ENCODE measurements at regions not wholly inside any gene's neighbourhood (a gene's known extent, or its start where the extent isn't known, plus 50 kb on each side); places are given as distances from the start of the nearest gene placed in this dataset.

DNA sequence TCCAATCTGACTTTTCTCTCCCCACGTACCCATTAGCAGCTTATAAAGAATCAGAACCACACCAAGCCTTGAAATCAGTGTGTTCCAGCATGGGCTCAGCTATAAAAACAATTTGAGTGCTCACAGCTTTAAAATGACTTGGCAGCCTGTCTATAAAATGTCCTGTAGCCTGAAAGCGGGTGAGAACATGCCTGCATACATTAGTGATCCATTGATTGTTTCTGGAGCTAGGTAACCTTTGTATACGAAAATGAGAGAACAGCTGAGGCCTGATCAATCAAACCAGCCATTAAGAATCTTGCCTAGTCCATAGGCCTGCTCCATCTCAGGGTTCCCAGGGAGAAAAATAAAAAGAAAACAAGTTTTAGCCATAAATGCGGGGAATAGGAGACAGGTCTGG, 245.8 kb upstream of the SULF2 start:
- no peaks in the 10 kb centered on the region for H3K36me3 ChIP-seq (ENCODE audit: insufficient read depth, low read length, poor library complexity, severe bottlenecking)
- H3K4me3 ChIP-seq (ENCODE audit: low read depth, low read length, poor library complexity, severe bottlenecking) = no peak overlapping the region
- no peaks in the 10 kb centered on the region for H3K27me3 ChIP-seq (replicated peaks; ENCODE audit: insufficient read depth, low read depth, low read length, poor library complexity)
- no peaks in the 10 kb centered on the region for H3K9me3 ChIP-seq (ENCODE audit: low read depth, low read length, poor library complexity, severe bottlenecking)
- DNase-seq (ENCODE audit: low spot score) = no peak
- intact Hi-C loops (cut with micrococcal nuclease; ENCODE audit: unreplicated experiment) = no loop called here
- BruUV-seq (replicated peaks) = no TSS peak
- no peaks in the 10 kb centered on the region for H3K4me1 ChIP-seq (ENCODE audit: insufficient read depth, low read length, poor library complexity, severe bottlenecking)
- H3K27ac ChIP-seq (ENCODE audit: low read depth, low read length, poor library complexity, severe bottlenecking) = no peak overlapping the region
- ChIA-PET POLR2A (ENCODE audit: low non-redundant PET) (no interaction called here), CTCF (no interaction called here)
- no peak for TF ChIP-seq EZH2 (IDR thresholded peaks at IDR 0.05; ENCODE audit: borderline replicate concordance, low read depth, low read length, poor library complexity, severe bottlenecking)
- TF ChIP-seq, protein P1, sequence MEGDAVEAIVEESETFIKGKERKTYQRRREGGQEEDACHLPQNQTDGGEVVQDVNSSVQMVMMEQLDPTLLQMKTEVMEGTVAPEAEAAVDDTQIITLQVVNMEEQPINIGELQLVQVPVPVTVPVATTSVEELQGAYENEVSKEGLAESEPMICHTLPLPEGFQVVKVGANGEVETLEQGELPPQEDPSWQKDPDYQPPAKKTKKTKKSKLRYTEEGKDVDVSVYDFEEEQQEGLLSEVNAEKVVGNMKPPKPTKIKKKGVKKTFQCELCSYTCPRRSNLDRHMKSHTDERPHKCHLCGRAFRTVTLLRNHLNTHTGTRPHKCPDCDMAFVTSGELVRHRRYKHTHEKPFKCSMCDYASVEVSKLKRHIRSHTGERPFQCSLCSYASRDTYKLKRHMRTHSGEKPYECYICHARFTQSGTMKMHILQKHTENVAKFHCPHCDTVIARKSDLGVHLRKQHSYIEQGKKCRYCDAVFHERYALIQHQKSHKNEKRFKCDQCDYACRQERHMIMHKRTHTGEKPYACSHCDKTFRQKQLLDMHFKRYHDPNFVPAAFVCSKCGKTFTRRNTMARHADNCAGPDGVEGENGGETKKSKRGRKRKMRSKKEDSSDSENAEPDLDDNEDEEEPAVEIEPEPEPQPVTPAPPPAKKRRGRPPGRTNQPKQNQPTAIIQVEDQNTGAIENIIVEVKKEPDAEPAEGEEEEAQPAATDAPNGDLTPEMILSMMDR (conservative IDR thresholded peaks at IDR 0.05; ENCODE audit: low read depth, low read length) = no peak

DNA sequence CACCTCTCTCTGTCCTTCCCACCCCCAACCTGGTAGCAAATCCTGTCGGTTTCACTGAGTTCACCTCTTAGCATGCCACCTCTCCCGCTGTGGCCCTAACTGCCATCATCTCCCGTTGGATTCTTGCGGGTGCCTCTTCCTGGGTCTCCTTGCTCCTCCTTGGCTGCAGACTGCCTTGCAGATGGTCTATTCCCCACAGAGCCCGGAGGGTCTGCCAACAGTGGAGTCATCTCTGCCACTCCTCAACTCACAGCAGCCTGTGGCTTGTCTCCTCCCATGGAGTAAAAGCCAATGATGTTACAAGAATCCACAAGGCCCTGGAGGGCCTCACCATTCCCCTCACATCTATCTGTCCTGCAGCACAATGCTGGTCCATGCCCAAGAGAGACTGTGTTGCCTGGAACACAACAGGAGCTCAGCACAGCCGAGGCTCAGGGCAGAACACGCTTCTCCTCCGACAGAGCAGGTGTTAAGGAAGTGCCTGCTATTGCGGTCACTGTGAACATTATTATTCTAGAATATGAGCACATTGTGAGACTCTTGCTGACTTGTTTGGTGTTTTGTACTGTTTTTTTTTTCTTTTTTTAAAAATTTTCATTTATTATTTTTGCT, 241.8 kb upstream of the SULF2 start:
- Histone ChIP-seq H3K4me3 (ENCODE audit: low read depth, low read length, poor library complexity, severe bottlenecking) (no peak overlapping the region), H3K4me1 (ENCODE audit: insufficient read depth, low read length, poor library complexity, severe bottlenecking) (no peaks in the 10 kb centered on the region), H3K36me3 (ENCODE audit: insufficient read depth, low read length, poor library complexity, severe bottlenecking) (no peaks in the 10 kb centered on the region), H3K27ac (ENCODE audit: low read depth, low read length, poor library complexity, severe bottlenecking) (no peak overlapping the region), H3K27me3 (replicated peaks; ENCODE audit: insufficient read depth, low read depth, low read length, poor library complexity) (no peaks in the 10 kb centered on the region), H3K9me3 (ENCODE audit: low read depth, low read length, poor library complexity, severe bottlenecking) (no peaks in the 10 kb centered on the region)
- ChIA-PET POLR2A (ENCODE audit: low non-redundant PET) (no interaction called here), CTCF (no interaction called here)
- DNase-seq (ENCODE audit: low spot score) = no peak
- intact Hi-C loops (cut with micrococcal nuclease; ENCODE audit: unreplicated experiment) = no loop called here
- TF ChIP-seq, protein P1 (conservative IDR thresholded peaks at IDR 0.05; ENCODE audit: low read depth, low read length) = no peak
- TF ChIP-seq EZH2 (IDR thresholded peaks at IDR 0.05; ENCODE audit: borderline replicate concordance, low read depth, low read length, poor library complexity, severe bottlenecking) = no peak
- no TSS peak for BruUV-seq (replicated peaks)

DNA sequence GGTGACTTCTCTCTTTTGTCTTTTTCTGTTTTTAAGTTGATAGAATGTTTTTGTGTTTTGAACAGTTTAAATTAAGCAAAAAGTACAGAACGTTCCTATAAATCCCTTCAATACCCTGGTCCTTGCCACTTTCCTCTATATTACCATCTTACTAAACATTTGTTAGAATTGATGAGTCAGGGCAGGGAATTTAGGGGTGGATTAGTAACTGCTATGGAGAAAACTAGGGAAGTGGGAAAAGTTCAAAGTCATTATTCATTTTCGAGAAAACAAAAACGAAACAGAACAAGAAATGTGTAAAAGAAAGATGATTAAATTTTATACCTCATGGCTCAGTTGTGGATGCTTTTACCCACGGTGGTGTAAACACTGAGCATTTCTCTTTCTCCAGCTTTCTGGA, 240.4 kb upstream of the SULF2 start:
- no peak for DNase-seq (ENCODE audit: low spot score)
- Histone ChIP-seq H3K36me3 (ENCODE audit: insufficient read depth, low read length, poor library complexity, severe bottlenecking) (no peaks in the 10 kb centered on the region), H3K27ac (ENCODE audit: low read depth, low read length, poor library complexity, severe bottlenecking) (no peak overlapping the region), H3K4me3 (ENCODE audit: low read depth, low read length, poor library complexity, severe bottlenecking) (no peak overlapping the region), H3K27me3 (replicated peaks; ENCODE audit: insufficient read depth, low read depth, low read length, poor library complexity) (no peaks in the 10 kb centered on the region), H3K9me3 (ENCODE audit: low read depth, low read length, poor library complexity, severe bottlenecking) (no peaks in the 10 kb centered on the region), H3K4me1 (ENCODE audit: insufficient read depth, low read length, poor library complexity, severe bottlenecking) (no peaks in the 10 kb centered on the region)
- POLR2A ChIA-PET (ENCODE audit: low non-redundant PET) = no interaction called here
- intact Hi-C loops (cut with micrococcal nuclease; ENCODE audit: unreplicated experiment) = no loop called here
- CTCF ChIA-PET = no interaction called here
- BruUV-seq (replicated peaks) = no TSS peak
- TF ChIP-seq EZH2 (IDR thresholded peaks at IDR 0.05; ENCODE audit: borderline replicate concordance, low read depth, low read length, poor library complexity, severe bottlenecking) = no peak
- TF ChIP-seq, protein P1 (conservative IDR thresholded peaks at IDR 0.05; ENCODE audit: low read depth, low read length) = no peak

All from A673 (cell line).